ENCODE measurements at regions not wholly inside any gene's neighbourhood (a gene's known extent, or its start where the extent isn't known, plus 50 kb on each side); places are given as distances from the start of the nearest gene placed in this dataset.

DNA sequence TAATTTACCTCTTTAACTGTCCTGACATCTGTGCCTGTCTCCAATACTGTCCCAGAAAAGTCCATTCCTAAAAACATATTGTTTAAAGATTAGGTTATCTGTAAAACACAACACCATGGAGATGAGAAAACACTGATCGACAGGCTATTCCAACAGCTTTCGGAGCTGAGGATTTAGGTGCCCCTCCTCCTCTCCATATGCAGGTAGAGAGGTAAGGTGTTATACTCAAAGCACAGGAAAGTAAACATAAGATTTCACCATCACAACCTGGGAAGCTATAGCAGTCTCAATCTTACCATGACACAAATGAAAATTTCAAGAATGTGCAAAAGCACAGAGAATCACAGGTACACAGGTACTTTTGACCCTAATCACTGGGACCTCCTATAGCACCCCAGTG lies 60.9 kb upstream of the RASAL2 start:
- H3K9me3 ChIP-seq (ENCODE audit: low read length): no peaks in the 10 kb centered on the region
- H3K79me2 ChIP-seq (replicated peaks; ENCODE audit: insufficient read depth, low read length): no peaks in the 10 kb centered on the region
- H3K4me2 ChIP-seq (ENCODE audit: low read length): no peak overlapping the region
- no peak overlapping the region for H2AFZ ChIP-seq (ENCODE audit: low read depth, low read length)
- no peaks in the 10 kb centered on the region for H3K9me2 ChIP-seq (ENCODE audit: insufficient read depth, low read length)
- no peak overlapping the region for H3K4me3 ChIP-seq (ENCODE audit: low read length)
- H3K27me3 ChIP-seq (ENCODE audit: insufficient read depth, low read depth, low read length): no peaks in the 10 kb centered on the region
- no peak overlapping the region for H3K27ac ChIP-seq (ENCODE audit: low read length)
- H3K36me3 ChIP-seq (ENCODE audit: insufficient read depth, low read length): no peaks in the 10 kb centered on the region
- TF ChIP-seq RAD21 (conservative IDR thresholded peaks at IDR 0.05): no peak
- TF ChIP-seq TAF1 (IDR thresholded peaks at IDR 0.05; ENCODE audit: low read depth): no peak
- no peak for TF ChIP-seq EP300 (conservative IDR thresholded peaks at IDR 0.05; ENCODE audit: poor library complexity, severe bottlenecking)
- no peaks in the 10 kb centered on the region for H4K20me1 ChIP-seq (ENCODE audit: insufficient read depth)
- H3K9ac ChIP-seq (ENCODE audit: low read length): no peak overlapping the region
- H3F3A ChIP-seq (ENCODE audit: insufficient read depth, low read length, poor library complexity, severe bottlenecking): no peaks in the 10 kb centered on the region

DNA sequence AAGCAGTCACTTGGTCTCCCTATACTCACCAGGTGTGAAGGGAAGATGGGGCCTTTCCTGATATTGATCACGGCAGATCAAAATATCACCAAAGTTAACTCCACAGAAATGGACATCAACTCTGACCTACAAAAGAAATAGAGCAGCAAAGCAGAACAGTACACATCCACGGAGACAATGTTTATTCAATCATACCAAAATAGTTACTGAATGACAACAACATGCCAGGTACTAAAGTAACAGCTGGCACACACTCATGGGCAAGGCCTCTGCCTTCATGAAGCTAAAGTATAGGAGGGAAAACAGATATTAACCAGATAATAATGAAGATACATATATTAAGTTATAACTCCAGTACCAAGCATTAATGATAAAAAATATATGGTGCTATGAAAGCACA lies 59.2 kb upstream of the RASAL2 start:
- TF ChIP-seq CTCF (IDR thresholded peaks at IDR 0.05; ENCODE audit: poor library complexity, severe bottlenecking) (no peak), SMC3 (conservative IDR thresholded peaks at IDR 0.05; ENCODE audit: poor library complexity) (no peak), TAF1 (IDR thresholded peaks at IDR 0.05; ENCODE audit: low read depth) (no peak), EZH2 (IDR thresholded peaks at IDR 0.05; ENCODE audit: borderline replicate concordance, insufficient read depth, low read length, poor library complexity, severe bottlenecking) (no peak), MXI1 (conservative IDR thresholded peaks at IDR 0.05; ENCODE audit: poor library complexity, severe bottlenecking) (no peak), EP300 (conservative IDR thresholded peaks at IDR 0.05; ENCODE audit: poor library complexity, severe bottlenecking) (no peak)
- Histone ChIP-seq H2AFZ (ENCODE audit: low read depth, low read length) (no peak overlapping the region), H3K4me2 (ENCODE audit: low read length) (no peak overlapping the region), H3K4me3 (ENCODE audit: low read length) (no peak overlapping the region), H4K20me1 (ENCODE audit: insufficient read depth) (no peaks in the 10 kb centered on the region), H3K27me3 (ENCODE audit: insufficient read depth, low read depth, low read length) (no peaks in the 10 kb centered on the region), H3K79me2 (replicated peaks; ENCODE audit: insufficient read depth, low read length) (no peaks in the 10 kb centered on the region), H3K9ac (ENCODE audit: low read length) (no peak overlapping the region), H3K36me3 (ENCODE audit: insufficient read depth, low read length) (no peaks in the 10 kb centered on the region), H3K27ac (ENCODE audit: low read length) (no peak overlapping the region), H3F3A (ENCODE audit: insufficient read depth, low read length, poor library complexity, severe bottlenecking) (no peaks in the 10 kb centered on the region), H3K9me2 (ENCODE audit: insufficient read depth, low read length) (no peaks in the 10 kb centered on the region), H3K9me3 (ENCODE audit: low read length) (no peaks in the 10 kb centered on the region)

DNA sequence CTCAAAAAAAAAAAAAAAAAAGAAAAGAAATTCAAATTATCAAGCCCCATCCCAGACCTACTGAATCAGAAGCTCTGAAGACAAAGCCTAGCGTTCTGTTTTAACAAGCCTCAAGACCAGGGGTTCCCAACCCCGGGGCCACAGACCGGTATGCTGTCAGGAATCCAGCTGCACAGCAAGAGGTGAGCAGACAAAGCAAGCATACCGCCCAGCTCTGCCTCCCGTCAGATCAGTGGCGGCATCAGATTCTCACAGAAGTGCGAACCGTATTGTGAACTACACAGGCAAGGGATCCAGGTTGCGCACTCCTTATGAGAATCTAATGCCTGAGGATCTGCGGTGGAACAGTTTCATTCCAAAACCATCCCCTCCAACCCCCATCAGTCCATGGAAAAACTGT lies 57.8 kb upstream of the RASAL2 start:
- Histone ChIP-seq H3K9me2 (ENCODE audit: insufficient read depth, low read length) (no peaks in the 10 kb centered on the region), H3K9ac (ENCODE audit: low read length) (no peak overlapping the region), H3K9me3 (ENCODE audit: low read length) (no peaks in the 10 kb centered on the region), H2AFZ (ENCODE audit: low read depth, low read length) (no peak overlapping the region), H3K27me3 (ENCODE audit: insufficient read depth, low read depth, low read length) (no peaks in the 10 kb centered on the region), H3F3A (ENCODE audit: insufficient read depth, low read length, poor library complexity, severe bottlenecking) (no peaks in the 10 kb centered on the region), H3K36me3 (ENCODE audit: insufficient read depth, low read length) (no peaks in the 10 kb centered on the region), H4K20me1 (ENCODE audit: insufficient read depth) (no peaks in the 10 kb centered on the region), H3K4me2 (ENCODE audit: low read length) (no peak overlapping the region), H3K4me3 (ENCODE audit: low read length) (no peak overlapping the region), H3K27ac (ENCODE audit: low read length) (no peak overlapping the region), H3K79me2 (replicated peaks; ENCODE audit: insufficient read depth, low read length) (no peaks in the 10 kb centered on the region)
- TF ChIP-seq, protein P1, sequence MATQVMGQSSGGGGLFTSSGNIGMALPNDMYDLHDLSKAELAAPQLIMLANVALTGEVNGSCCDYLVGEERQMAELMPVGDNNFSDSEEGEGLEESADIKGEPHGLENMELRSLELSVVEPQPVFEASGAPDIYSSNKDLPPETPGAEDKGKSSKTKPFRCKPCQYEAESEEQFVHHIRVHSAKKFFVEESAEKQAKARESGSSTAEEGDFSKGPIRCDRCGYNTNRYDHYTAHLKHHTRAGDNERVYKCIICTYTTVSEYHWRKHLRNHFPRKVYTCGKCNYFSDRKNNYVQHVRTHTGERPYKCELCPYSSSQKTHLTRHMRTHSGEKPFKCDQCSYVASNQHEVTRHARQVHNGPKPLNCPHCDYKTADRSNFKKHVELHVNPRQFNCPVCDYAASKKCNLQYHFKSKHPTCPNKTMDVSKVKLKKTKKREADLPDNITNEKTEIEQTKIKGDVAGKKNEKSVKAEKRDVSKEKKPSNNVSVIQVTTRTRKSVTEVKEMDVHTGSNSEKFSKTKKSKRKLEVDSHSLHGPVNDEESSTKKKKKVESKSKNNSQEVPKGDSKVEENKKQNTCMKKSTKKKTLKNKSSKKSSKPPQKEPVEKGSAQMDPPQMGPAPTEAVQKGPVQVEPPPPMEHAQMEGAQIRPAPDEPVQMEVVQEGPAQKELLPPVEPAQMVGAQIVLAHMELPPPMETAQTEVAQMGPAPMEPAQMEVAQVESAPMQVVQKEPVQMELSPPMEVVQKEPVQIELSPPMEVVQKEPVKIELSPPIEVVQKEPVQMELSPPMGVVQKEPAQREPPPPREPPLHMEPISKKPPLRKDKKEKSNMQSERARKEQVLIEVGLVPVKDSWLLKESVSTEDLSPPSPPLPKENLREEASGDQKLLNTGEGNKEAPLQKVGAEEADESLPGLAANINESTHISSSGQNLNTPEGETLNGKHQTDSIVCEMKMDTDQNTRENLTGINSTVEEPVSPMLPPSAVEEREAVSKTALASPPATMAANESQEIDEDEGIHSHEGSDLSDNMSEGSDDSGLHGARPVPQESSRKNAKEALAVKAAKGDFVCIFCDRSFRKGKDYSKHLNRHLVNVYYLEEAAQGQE (IDR thresholded peaks at IDR 0.05; ENCODE audit: borderline replicate concordance): no peak
- TF ChIP-seq EZH2 (IDR thresholded peaks at IDR 0.05; ENCODE audit: borderline replicate concordance, insufficient read depth, low read length, poor library complexity, severe bottlenecking) (no peak), SMC3 (conservative IDR thresholded peaks at IDR 0.05; ENCODE audit: poor library complexity) (no peak), TAF1 (IDR thresholded peaks at IDR 0.05; ENCODE audit: low read depth) (no peak), CTCF (IDR thresholded peaks at IDR 0.05; ENCODE audit: poor library complexity, severe bottlenecking) (no peak), RAD21 (conservative IDR thresholded peaks at IDR 0.05) (no peak), EP300 (conservative IDR thresholded peaks at IDR 0.05; ENCODE audit: poor library complexity, severe bottlenecking) (no peak), MXI1 (conservative IDR thresholded peaks at IDR 0.05; ENCODE audit: poor library complexity, severe bottlenecking) (no peak), POLR2AphosphoS5 (IDR thresholded peaks at IDR 0.05) (no peak)
